ENCODE measurements at regions not wholly inside any gene's neighbourhood (a gene's known extent, or its start where the extent isn't known, plus 50 kb on each side); places are given as distances from the start of the nearest gene placed in this dataset.

GRCh38 chr16:73608911-73609310, 561.0 kb upstream of the ZFHX3 start:
- DNase-seq (ENCODE audit: low read depth, low spot score) = no peak

DNA sequence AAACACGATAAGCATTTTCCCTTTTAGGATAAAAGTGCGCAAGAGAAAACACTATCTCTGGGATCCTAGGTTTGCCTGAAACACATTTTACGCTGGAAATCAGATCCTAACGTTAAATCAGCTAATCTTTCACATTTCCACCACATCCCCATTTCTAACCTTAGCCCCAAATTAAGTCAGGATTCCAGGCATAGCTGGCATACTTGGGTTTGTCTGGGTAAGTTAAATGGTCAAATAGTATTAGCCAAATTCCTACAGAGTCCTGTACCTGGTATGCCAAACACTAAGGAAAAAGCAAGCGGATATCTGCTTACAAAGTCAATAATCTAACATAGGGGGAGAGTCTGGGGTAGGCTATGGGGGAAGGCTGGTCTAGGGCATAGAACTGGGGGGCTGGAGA, 557.4 kb upstream of the ZFHX3 start:
- DNase-seq (ENCODE audit: low read depth, low spot score) = no peak

DNA sequence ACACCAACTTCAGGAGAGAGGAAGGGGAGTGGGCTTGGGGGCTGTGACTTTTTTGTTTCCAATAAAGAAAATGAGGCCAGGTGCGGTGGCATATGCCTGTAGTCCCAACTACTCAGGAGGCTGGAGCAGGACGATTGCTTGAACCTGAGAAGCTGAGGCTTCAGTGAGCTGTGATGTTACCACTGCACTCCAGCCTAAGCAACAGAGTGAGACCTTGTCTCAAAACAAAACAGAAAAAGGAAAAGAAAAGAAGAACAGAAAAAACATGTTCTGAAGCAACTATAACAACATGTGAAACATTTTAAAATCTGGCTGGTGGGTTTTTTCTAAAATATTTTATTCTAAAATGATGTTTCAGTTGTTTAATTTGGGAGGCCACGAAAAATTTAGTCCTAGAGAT, 554.0 kb upstream of the ZFHX3 start:
- no peak for DNase-seq (ENCODE audit: low read depth, low spot score)

- no peak for DNase-seq (ENCODE audit: low read depth, low spot score)
Observed at GRCh38 chr16:73599870-73600269, 551.9 kb upstream of the ZFHX3 start.

DNA sequence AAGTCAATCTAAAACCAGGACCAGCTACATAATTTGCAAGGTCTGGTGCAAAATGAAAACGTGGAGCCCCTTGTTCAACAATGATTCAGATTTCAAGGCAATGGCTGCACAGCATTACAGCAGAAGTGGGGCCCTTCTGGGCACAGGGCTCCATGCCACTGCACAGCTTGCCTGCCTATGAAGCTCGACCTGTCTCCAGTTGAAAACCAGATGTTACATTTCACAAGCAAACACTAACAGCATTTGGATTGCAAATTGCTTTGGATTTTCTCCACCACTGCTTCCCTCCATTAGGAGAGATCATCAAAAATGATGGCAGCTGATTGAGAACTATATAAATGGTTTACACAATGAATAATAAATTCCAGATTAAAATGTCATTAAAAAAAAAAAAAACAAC, 551.4 kb upstream of the ZFHX3 start:
- no peak for DNase-seq (ENCODE audit: low read depth, low spot score)

DNA sequence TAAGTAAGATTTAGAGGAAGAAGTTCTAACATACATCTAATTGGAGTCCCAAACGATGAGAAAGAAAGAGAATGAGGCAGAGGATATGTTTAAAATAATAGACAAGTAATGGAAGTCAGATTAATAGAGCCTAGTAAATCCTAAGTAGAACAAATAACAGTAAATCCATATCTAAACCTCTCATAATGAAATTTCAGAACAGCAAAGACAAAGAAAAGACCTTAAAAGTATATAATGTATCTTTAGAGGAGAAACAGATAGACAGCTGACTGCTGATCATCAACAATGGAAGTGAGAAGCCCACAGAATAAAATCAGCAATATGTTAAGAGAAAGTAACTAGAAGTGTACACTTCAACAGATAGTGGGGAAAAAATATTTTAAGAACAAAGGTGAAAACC, 536.2 kb upstream of the ZFHX3 start:
- no peak for DNase-seq (ENCODE audit: low read depth, low spot score)

DNA sequence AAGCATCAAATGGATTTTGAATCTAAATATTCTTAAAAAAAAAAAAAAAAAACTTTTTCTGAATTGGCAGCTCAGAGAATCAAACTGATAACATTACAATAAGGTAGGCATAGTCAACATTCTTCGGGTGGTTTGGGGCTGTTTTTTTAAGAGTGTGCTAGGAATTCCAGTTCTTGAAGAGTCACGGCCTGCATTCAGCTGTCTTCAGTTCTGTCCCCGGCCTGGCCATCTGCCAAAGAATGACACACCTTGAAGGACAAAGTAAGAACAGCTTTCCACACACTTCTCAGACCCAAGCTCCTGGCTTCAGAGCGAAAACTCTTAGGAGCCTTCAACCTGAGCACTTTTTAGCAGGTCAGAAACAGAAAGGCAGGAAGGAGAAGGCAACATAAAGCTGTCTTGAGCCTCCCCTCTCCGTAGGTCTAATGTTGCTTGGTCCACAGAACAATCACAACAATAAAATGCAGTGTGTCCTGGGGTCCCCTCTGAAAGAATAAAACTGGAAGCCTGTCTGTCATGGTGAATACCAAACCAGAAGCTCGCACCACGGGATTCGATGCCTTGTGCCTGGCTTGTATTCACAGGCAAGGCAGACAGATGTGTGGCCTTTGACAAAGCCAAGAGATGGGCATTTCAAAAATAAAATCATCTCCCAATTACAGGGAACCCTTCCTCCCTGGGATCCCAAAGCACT, 524.4 kb upstream of the ZFHX3 start:
- no peak for DNase-seq (ENCODE audit: low read depth, low spot score)

GRCh38 chr16:73569266-73569980, 521.5 kb upstream of the ZFHX3 start:
- no peak for DNase-seq (ENCODE audit: low read depth, low spot score)

- DNase-seq (ENCODE audit: low read depth, low spot score) = no peak
Observed at GRCh38 chr16:73568769-73569168, 520.8 kb upstream of the ZFHX3 start.

DNA sequence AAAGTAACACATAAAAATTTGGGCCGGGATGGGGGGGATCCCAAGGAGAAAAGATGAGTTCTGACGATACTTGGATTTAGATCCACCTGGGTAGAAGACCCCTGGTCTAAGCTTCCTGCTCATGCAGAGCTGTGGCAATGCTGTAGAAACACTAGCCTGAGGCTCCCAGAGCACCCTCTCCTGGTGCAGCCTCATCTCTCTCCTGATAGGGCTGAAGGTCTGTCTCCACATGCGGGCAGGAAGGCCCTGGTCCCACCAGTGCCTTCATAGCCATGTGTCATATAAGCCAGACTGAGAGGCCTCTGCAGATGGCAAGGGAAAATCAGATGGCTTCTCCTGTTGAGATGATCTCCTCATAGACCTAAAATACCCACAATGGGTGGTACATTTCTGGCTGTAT, 518.0 kb upstream of the ZFHX3 start:
- no peak for DNase-seq (ENCODE audit: low read depth, low spot score)

DNA sequence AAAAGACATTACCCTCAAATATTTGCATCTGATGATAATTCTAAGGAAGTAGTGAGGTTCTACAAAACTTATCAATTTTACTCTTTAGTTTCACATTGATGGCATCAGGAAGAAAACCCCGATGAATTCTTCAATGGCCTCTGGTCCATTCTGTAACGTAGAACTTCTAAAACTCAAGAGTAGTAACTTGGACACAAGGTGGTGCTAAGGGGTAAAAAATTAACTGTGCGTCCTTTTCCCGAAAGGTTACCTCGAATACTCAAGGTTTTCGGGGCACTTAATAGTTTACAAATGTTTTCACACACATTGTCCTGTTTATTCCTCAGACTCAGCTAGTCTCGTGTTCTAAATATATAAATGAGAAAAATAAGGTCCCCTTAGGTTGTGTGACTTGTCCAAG, 517.3 kb upstream of the ZFHX3 start:
- DNase-seq (ENCODE audit: low read depth, low spot score) = no peak

DNA sequence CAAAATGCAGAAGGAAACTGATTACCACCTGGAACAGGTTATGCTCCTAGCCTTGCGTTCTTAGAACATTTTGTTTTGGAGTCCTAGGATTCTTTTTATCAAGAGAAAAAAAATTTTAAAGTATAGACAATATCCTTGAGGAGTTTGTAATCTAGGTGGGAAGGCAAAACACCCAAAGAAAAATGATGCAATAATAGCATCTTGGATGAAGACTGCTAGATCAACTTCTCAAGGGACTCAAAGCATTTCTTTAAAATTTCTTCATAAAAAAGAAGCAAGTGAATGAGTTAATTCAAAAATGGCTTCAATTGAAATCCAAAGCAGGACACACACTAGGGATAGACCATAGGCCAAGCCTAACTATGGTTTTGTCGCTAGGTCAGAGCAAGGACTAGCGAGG, 515.8 kb upstream of the ZFHX3 start:
- no peak for DNase-seq (ENCODE audit: low read depth, low spot score)

DNA sequence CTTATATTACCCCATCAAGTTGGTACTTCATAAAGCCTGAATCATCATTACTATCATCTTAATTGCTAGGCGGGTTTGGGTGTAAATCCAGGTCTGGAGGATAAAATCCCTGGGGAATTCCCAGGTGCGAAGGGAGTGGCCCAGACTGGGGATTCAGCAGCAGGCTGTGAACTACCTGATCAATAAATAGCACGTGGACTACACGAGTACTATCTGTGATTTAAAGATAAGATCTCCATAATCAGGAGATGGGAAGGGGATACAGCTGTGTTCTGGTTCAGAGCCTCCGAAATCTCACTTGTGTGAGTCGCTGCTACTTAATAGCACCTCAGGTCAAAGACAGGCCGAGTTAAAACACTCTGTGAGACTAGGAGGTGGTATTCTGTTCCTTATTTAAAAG, 512.6 kb upstream of the ZFHX3 start:
- no peak for DNase-seq (ENCODE audit: low read depth, low spot score)

- no peak for DNase-seq (ENCODE audit: low read depth, low spot score)
Observed at GRCh38 chr16:73558219-73558618, 510.3 kb upstream of the ZFHX3 start.

DNA sequence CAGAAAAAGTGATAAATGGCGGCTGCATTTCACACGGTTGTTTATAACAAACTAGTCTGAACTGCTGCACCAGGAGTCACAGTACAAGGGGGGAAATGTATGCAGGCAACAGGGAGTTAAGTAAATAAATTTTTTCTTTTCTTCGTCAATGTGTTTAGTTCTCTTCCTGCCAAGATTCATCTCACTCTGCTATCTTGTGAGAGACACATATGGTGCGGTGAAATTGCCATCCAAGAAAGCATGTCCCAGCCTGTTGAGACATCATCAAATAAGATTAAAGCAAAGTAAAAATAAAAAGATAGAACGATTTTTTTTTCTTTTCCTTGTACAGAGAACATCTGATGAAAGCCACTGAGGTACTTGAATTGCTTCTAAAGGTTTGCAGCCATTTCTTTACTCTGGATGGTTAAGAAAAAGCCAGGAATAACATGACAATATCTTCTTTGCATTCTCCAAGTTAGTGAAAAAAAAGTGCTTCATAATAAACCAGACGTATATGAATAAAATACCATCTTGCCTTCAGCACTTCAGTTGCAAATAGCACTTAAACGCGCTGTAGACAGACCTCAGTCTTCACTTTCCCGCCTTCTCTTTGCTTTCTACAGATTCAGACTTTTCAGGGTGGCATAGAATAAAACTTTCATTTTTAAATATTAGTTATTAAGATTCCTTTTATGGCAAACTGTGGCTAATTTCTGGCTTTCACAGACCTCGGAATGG, 506.2 kb upstream of the ZFHX3 start:
- DNase-seq (ENCODE audit: low read depth, low spot score) = no peak

GRCh38 chr16:73549984-73550631, 502.2 kb upstream of the ZFHX3 start:
- DNase-seq (ENCODE audit: low read depth, low spot score) = no peak

DNA sequence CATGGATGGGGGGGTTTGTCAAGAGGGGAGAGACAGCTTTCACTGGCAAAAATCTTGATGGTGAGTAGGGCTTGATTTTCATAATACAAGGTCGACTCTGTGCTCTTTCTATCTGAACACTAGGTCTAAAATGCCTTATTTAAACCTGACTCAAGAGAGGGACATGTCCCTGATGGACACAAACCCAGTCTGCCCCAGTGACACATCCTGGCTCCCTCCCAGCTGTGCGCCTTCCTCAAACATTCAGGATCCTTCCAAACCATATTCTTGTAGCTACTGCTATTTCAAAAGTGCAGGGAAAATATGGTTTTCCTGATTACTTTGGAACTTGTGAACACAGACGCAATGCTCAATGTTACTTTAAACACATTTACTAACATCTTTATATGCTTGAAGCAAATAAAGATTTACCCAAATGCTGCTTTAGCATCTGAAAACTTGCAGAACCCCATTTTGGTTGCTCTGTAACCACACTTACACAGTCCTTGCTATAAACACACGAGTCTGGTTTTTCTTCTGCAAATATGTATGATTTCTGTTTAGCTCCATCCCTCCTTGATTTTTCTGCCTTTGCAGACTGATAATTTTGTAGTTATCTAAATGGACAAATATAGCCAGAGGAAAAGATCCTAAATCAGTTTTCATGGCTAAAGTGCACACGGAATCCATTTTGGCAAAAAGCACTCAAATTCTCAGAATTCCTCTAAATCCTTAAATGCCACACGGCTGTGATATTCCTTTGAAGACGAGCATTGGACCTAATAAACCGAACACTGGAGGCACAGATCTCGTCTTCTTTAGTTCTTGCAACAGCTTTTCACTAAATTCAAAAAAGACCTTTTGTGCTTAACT, 499.9 kb upstream of the ZFHX3 start:
- no peak for DNase-seq (ENCODE audit: low read depth, low spot score)

DNA sequence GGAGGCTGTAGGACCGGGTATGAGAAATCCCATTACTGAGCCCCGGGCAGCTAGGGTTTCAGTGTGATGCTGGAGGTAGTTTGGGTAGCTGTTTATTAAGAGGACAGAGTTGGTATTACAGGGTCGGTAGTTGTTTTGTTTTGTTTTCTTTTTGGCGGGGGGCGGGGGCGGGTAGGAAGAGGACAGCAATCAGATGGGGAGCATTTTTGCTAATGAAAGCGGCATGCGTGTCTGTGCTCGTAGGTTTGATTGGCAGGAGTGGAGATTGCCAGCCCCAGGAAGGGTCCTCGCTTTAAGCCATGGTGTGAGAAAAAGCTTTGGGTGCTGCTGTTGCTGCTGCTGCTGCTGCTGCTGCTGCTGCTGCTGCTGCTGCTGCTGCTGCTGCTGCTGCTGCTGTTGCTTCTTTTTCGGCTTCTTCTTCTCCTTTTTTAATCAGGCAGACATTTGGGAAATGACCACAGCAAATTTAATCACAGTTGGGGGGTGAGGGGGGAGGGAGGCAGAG, 498.5 kb upstream of the ZFHX3 start:
- no peak for DNase-seq (ENCODE audit: low read depth, low spot score)

GRCh38 chr16:73545755-73546154, 497.8 kb upstream of the ZFHX3 start:
- no peak for DNase-seq (ENCODE audit: low read depth, low spot score)

GRCh38 chr16:73545290-73545689, 497.4 kb upstream of the ZFHX3 start:
- DNase-seq (ENCODE audit: low read depth, low spot score) = no peak

DNA sequence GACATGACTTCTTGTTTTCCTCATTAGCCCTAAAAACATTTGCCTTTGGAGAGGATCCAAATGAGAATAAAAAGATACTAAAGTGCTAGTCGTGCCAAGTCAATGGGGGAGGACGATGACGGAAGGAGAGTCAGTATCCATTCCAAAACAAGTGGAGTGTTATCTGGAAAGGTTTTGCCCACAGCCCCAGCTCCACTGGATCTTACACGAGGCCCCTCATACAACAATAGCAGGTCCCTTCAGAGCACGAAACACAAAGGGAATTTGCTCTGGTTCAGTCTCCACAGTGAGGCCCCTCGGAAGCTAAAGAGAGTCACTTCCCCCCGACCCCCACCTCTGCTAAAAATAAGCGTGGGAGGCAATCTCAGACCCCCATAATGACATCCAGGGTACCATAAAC, 496.9 kb upstream of the ZFHX3 start:
- DNase-seq (ENCODE audit: low read depth, low spot score) = no peak
